ENCODE measurements at regions not wholly inside any gene's neighbourhood (a gene's known extent, or its start where the extent isn't known, plus 50 kb on each side); places are given as distances from the start of the nearest gene placed in this dataset.

- Histone ChIP-seq H4K20me1 (ENCODE audit: control insufficient read depth, extremely low read depth, insufficient read depth, low read length) (no peaks in the 10 kb centered on the region), H3K4me1 (ENCODE audit: control insufficient read depth, extremely low read depth, insufficient read depth, low read length) (no peaks in the 10 kb centered on the region), H3K4me2 (ENCODE audit: control insufficient read depth, extremely low read depth, insufficient read depth, low read depth, low read length) (no peak overlapping the region), H3K27me3 (ENCODE audit: control insufficient read depth, extremely low read depth, insufficient read depth, low read length) (no peaks in the 10 kb centered on the region), H3K4me3 (ENCODE audit: control insufficient read depth in 2 of 3, extremely low read depth in 1 of 3, insufficient read depth in 2 of 3, low read depth in 1 of 3, low read length in 3 of 3) (no peak overlapping the region), H3K27ac (ENCODE audit: control insufficient read depth, insufficient read depth, low read length) (no peak overlapping the region), H3K36me3 (ENCODE audit: control insufficient read depth in 2 of 2, extremely low read depth in 1 of 2, insufficient read depth in 2 of 2, low read length in 2 of 2) (no peaks in the 10 kb centered on the region), H3K9me3 (ENCODE audit: control insufficient read depth, low read depth, low read length) (no peaks in the 10 kb centered on the region), H2AFZ (ENCODE audit: control insufficient read depth, low read length) (no peak overlapping the region), H3K9me1 (ENCODE audit: control insufficient read depth, extremely low read depth, insufficient read depth, low read length) (no peaks in the 10 kb centered on the region), H3K79me2 (ENCODE audit: control insufficient read depth, insufficient read depth, low read length) (no peaks in the 10 kb centered on the region), H3K9ac (ENCODE audit: control insufficient read depth, extremely low read depth, insufficient read depth, low read length) (no peak overlapping the region)
- DNase-seq (ENCODE audit: low read depth, low spot score) (no peak), FAIRE-seq (no peak)
- TF ChIP-seq, protein P1, sequence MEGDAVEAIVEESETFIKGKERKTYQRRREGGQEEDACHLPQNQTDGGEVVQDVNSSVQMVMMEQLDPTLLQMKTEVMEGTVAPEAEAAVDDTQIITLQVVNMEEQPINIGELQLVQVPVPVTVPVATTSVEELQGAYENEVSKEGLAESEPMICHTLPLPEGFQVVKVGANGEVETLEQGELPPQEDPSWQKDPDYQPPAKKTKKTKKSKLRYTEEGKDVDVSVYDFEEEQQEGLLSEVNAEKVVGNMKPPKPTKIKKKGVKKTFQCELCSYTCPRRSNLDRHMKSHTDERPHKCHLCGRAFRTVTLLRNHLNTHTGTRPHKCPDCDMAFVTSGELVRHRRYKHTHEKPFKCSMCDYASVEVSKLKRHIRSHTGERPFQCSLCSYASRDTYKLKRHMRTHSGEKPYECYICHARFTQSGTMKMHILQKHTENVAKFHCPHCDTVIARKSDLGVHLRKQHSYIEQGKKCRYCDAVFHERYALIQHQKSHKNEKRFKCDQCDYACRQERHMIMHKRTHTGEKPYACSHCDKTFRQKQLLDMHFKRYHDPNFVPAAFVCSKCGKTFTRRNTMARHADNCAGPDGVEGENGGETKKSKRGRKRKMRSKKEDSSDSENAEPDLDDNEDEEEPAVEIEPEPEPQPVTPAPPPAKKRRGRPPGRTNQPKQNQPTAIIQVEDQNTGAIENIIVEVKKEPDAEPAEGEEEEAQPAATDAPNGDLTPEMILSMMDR (optimal IDR thresholded peaks at IDR 0.05 in 1 of 3, IDR thresholded peaks at IDR 0.05 in 1 of 3, conservative IDR thresholded peaks at IDR 0.05 in 1 of 3; ENCODE audit: extremely low read depth in 1 of 3, insufficient read depth in 2 of 3, low read length in 3 of 3) = no peak
- TF ChIP-seq EZH2 (IDR thresholded peaks at IDR 0.05; ENCODE audit: low read length) = no peak
- dilution Hi-C loops (cut with MboI; ENCODE audit: extremely low pct_ligation_motif_present, low sequenced_read_pairs) = no loop called here
Measured at GRCh38 chr7:131067220-131067619, 260.5 kb upstream of the MKLN1 start.

GRCh38 chr7:131068604-131069021, 259.1 kb upstream of the MKLN1 start:
- no peaks in the 10 kb centered on the region for H3K27me3 ChIP-seq (ENCODE audit: control insufficient read depth, extremely low read depth, insufficient read depth, low read length)
- TF ChIP-seq EZH2 (IDR thresholded peaks at IDR 0.05; ENCODE audit: low read length) = no peak
- TF ChIP-seq, protein P1 (optimal IDR thresholded peaks at IDR 0.05 in 1 of 3, IDR thresholded peaks at IDR 0.05 in 1 of 3, conservative IDR thresholded peaks at IDR 0.05 in 1 of 3; ENCODE audit: extremely low read depth in 1 of 3, insufficient read depth in 2 of 3, low read length in 3 of 3) = no peak
- H3K4me3 ChIP-seq (ENCODE audit: control insufficient read depth in 2 of 3, extremely low read depth in 1 of 3, insufficient read depth in 2 of 3, low read depth in 1 of 3, low read length in 3 of 3) = no peak overlapping the region
- no peaks in the 10 kb centered on the region for H3K9me1 ChIP-seq (ENCODE audit: control insufficient read depth, extremely low read depth, insufficient read depth, low read length)
- H3K4me1 ChIP-seq (ENCODE audit: control insufficient read depth, extremely low read depth, insufficient read depth, low read length) = no peaks in the 10 kb centered on the region
- no peaks in the 10 kb centered on the region for H3K9me3 ChIP-seq (ENCODE audit: control insufficient read depth, low read depth, low read length)
- no peak for DNase-seq (ENCODE audit: low read depth, low spot score)
- H2AFZ ChIP-seq (ENCODE audit: control insufficient read depth, low read length) = no peak overlapping the region
- no peaks in the 10 kb centered on the region for H3K36me3 ChIP-seq (ENCODE audit: control insufficient read depth in 2 of 2, extremely low read depth in 1 of 2, insufficient read depth in 2 of 2, low read length in 2 of 2)
- no peaks in the 10 kb centered on the region for H3K79me2 ChIP-seq (ENCODE audit: control insufficient read depth, insufficient read depth, low read length)
- no peak overlapping the region for H3K9ac ChIP-seq (ENCODE audit: control insufficient read depth, extremely low read depth, insufficient read depth, low read length)
- no peak for FAIRE-seq
- no peak overlapping the region for H3K4me2 ChIP-seq (ENCODE audit: control insufficient read depth, extremely low read depth, insufficient read depth, low read depth, low read length)
- dilution Hi-C loops (cut with MboI; ENCODE audit: extremely low pct_ligation_motif_present, low sequenced_read_pairs) = no loop called here
- H4K20me1 ChIP-seq (ENCODE audit: control insufficient read depth, extremely low read depth, insufficient read depth, low read length) = no peaks in the 10 kb centered on the region
- no peak overlapping the region for H3K27ac ChIP-seq (ENCODE audit: control insufficient read depth, insufficient read depth, low read length)

All from keratinocyte (primary cell).